Muscle layer of duodenum (tissue), 2 donors: ENCODE measurements at regions not wholly inside any gene's neighbourhood (a gene's known extent, or its start where the extent isn't known, plus 50 kb on each side); places are given as distances from the start of the nearest gene placed in this dataset.

Experiments
- H3K27ac ChIP-seq: one replicate; pipeline ENCODE4 v1.7.0; 2013; ENCODE audit warnings: mild to moderate bottlenecking, low read length
- H3K27me3 ChIP-seq: one replicate; pipeline ENCODE4 v1.7.0; 2013; ENCODE audit warnings: low read depth, mild to moderate bottlenecking, control low read depth, low read length
- H3K36me3 ChIP-seq, 2 donors: one replicate each; pipeline ENCODE4 v1.7.0; 2013; ENCODE audit warnings: low read length in 2 of 2, control low read depth in 1 of 2, mild to moderate bottlenecking in 1 of 2; ENCODE audit not compliant: insufficient read depth in 2 of 2, control insufficient read depth in 1 of 2
- H3K4me1 ChIP-seq, 2 donors: one replicate each; pipeline ENCODE4 v1.7.0; 2013; ENCODE audit warnings: low read length in 2 of 2, mild to moderate bottlenecking in 2 of 2, control low read depth in 1 of 2, moderate library complexity in 1 of 2; ENCODE audit not compliant: insufficient read depth in 2 of 2, control insufficient read depth in 1 of 2
- H3K4me3 ChIP-seq, 2 donors: one replicate each; pipeline ENCODE4 v1.7.0; 2013; ENCODE audit warnings: low read length in 2 of 2, low read depth in 1 of 2, mild to moderate bottlenecking in 1 of 2
- H3K9me3 ChIP-seq, 2 donors: one replicate each; pipeline ENCODE4 v1.7.0; 2013; ENCODE audit warnings: low read length in 2 of 2, control low read depth in 1 of 2, mild to moderate bottlenecking in 1 of 2; ENCODE audit not compliant: control insufficient read depth in 1 of 2
- donor health status: healthy.

- no peaks in the 10 kb centered on the region for H3K36me3 ChIP-seq
- H3K4me1 ChIP-seq: no peaks in the 10 kb centered on the region
- no peaks in the 10 kb centered on the region for H3K9me3 ChIP-seq
- H3K27ac ChIP-seq: no peak overlapping the region
- no peak overlapping the region for H3K4me3 ChIP-seq
- no peaks in the 10 kb centered on the region for H3K27me3 ChIP-seq
Measured at GRCh38 chr11:30116512-30116911, 99.7 kb upstream of the KCNA4 start.

GRCh38 chr11:30120045-30120589 is 103.3 kb upstream of the KCNA4 start:
- Histone ChIP-seq H3K4me1 (no peaks in the 10 kb centered on the region), H3K36me3 (no peaks in the 10 kb centered on the region), H3K27ac (no peak overlapping the region), H3K9me3 (no peaks in the 10 kb centered on the region), H3K4me3 (no peak overlapping the region), H3K27me3 (no peaks in the 10 kb centered on the region)

GRCh38 chr11:30125456-30125855 is 105.4 kb upstream of the FSHB start:
- no peaks in the 10 kb centered on the region for H3K9me3 ChIP-seq
- H3K27me3 ChIP-seq: no peaks in the 10 kb centered on the region
- no peak overlapping the region for H3K4me3 ChIP-seq

GRCh38 chr11:30128269-30128932 is 102.4 kb upstream of the FSHB start:
- Histone ChIP-seq H3K4me3 (no peak overlapping the region), H3K4me1 (no peaks in the 10 kb centered on the region), H3K9me3 (no peaks in the 10 kb centered on the region), H3K27ac (no peak overlapping the region), H3K36me3 (no peaks in the 10 kb centered on the region), H3K27me3 (no peaks in the 10 kb centered on the region)

More at GRCh38 chr11:30125456-30125855, 105.4 kb upstream of the FSHB start:
- Histone ChIP-seq H3K27ac (no peak overlapping the region), H3K36me3 (no peaks in the 10 kb centered on the region), H3K4me1 (no peaks in the 10 kb centered on the region)

GRCh38 chr11:30131535-30131934 is 99.3 kb upstream of the FSHB start:
- Histone ChIP-seq H3K9me3 (no peaks in the 10 kb centered on the region), H3K27me3 (no peaks in the 10 kb centered on the region), H3K4me1 (no peaks in the 10 kb centered on the region), H3K4me3 (no peak overlapping the region), H3K36me3 (no peaks in the 10 kb centered on the region), H3K27ac (no peak overlapping the region)

- H3K36me3 ChIP-seq: no peaks in the 10 kb centered on the region
- no peak overlapping the region for H3K27ac ChIP-seq
- H3K4me3 ChIP-seq: no peak overlapping the region
- H3K27me3 ChIP-seq: no peaks in the 10 kb centered on the region
- H3K9me3 ChIP-seq: no peaks in the 10 kb centered on the region
- H3K4me1 ChIP-seq: no peaks in the 10 kb centered on the region
Measured at GRCh38 chr11:30133281-30133680, 97.5 kb upstream of the FSHB start.

- Histone ChIP-seq H3K4me1 (no peaks in the 10 kb centered on the region), H3K9me3 (no peaks in the 10 kb centered on the region), H3K27ac (no peak overlapping the region), H3K27me3 (no peaks in the 10 kb centered on the region), H3K4me3 (no peak overlapping the region), H3K36me3 (no peaks in the 10 kb centered on the region)
Measured at GRCh38 chr11:30143098-30143705, 87.6 kb upstream of the FSHB start.

GRCh38 chr11:30147293-30147692 is 83.5 kb upstream of the FSHB start:
- H3K4me3 ChIP-seq: no peak overlapping the region
- H3K9me3 ChIP-seq: no peaks in the 10 kb centered on the region
- no peaks in the 10 kb centered on the region for H3K4me1 ChIP-seq
- H3K27me3 ChIP-seq: no peaks in the 10 kb centered on the region
- no peaks in the 10 kb centered on the region for H3K36me3 ChIP-seq
- H3K27ac ChIP-seq: no peak overlapping the region

GRCh38 chr11:30149998-30150397 is 80.8 kb upstream of the FSHB start:
- peaks cover 0 to 4% of the 10 kb centered on the region in 2 donors for H3K4me1 ChIP-seq
- H3K4me3 ChIP-seq: no peak overlapping the region
- H3K36me3 ChIP-seq: no peaks in the 10 kb centered on the region
- no peaks in the 10 kb centered on the region for H3K9me3 ChIP-seq
- no peaks in the 10 kb centered on the region for H3K27me3 ChIP-seq
- H3K27ac ChIP-seq: no peak overlapping the region

- Histone ChIP-seq H3K27me3 (no peaks in the 10 kb centered on the region), H3K9me3 (no peaks in the 10 kb centered on the region), H3K36me3 (no peaks in the 10 kb centered on the region), H3K27ac (no peak overlapping the region), H3K4me1 (peaks cover 0 to 8% of the 10 kb centered on the region in 2 donors), H3K4me3 (no peak overlapping the region)
Measured at GRCh38 chr11:30150425-30150824, 80.4 kb upstream of the FSHB start.

GRCh38 chr11:30153008-30153407 is 77.8 kb upstream of the FSHB start:
- H3K36me3 ChIP-seq: no peaks in the 10 kb centered on the region
- no peak overlapping the region for H3K27ac ChIP-seq
- no peaks in the 10 kb centered on the region for H3K27me3 ChIP-seq
- no peak overlapping the region for H3K4me3 ChIP-seq
- no peaks in the 10 kb centered on the region for H3K9me3 ChIP-seq
- H3K4me1 ChIP-seq: peaks cover 0 to 8% of the 10 kb centered on the region in 2 donors
